Stomach (tissue), 8 donors: ENCODE measurements at regions not wholly inside any gene's neighbourhood (a gene's known extent, or its start where the extent isn't known, plus 50 kb on each side); places are given as distances from the start of the nearest gene placed in this dataset.

Experiments used
- DNase-seq, 2 donors: peaks; one replicate each; pipeline versions ENCODE4 v3.0.0 to v3.0.0-alpha.2; 2013 to 2019
- H3K27ac ChIP-seq, 5 donors: fragments of 200-600 bp in 4 of 5; sonication (generic) in 4 of 5; one replicate each; pipeline ENCODE4 v1.5.1; 2013 to 2019; ENCODE audit warnings: mild to moderate bottlenecking in 1 of 5, moderate library complexity in 1 of 5
- H3K27me3 ChIP-seq, 3 donors: fragments of 200-600 bp; sonication (generic); one replicate each; pipeline ENCODE4 v1.5.1; 2017 to 2019; ENCODE audit warnings: mixed run types in 1 of 3
- H3K36me3 ChIP-seq, 4 donors: fragments of 200-600 bp; sonication (generic); 1 replicate in 3 of 4; 2 replicates in 1 of 4; pipeline ENCODE4 v1.5.1; 2016 to 2019
- H3K4me1 ChIP-seq, 4 donors: fragments of 200-600 bp; sonication (generic); one replicate each; pipeline ENCODE4 v1.5.1; 2016 to 2019
- H3K4me3 ChIP-seq, 4 donors: fragments of 200-600 bp; sonication (generic) in 3 of 4; one replicate each; pipeline ENCODE4 v1.5.1; 2016 to 2019; ENCODE audit warnings: mild to moderate bottlenecking in 1 of 4
- H3K9me3 ChIP-seq, 4 donors: fragments of 200-600 bp; sonication (generic); one replicate each; pipeline ENCODE4 v1.5.1; 2016 to 2019
- CTCF ChIP-seq, 7 experiments: fragments of 450-650 bp in 4 of 7; fragments of 200-600 bp in 3 of 7; sonication (generic) in 3 of 7; IDR thresholded peaks; one replicate each; pipeline ENCODE4 v1.5.1; 2016 to 2019; ENCODE audit warnings: antibody characterized with exemption in 7 of 7, control low read depth in 2 of 7, mild to moderate bottlenecking in 1 of 7
- EP300 ChIP-seq: sonication (generic); formaldehyde crosslinking; IDR thresholded peaks from one replicate; pipeline ENCODE4 v1.6.1; 2017; ENCODE audit warnings: antibody characterized with exemption
- POLR2A ChIP-seq, 4 donors: fragments of 450-650 bp; IDR thresholded peaks; one replicate each; pipeline ENCODE4 v1.6.1; 2016; ENCODE audit warnings: antibody characterized with exemption in 4 of 4, control low read depth in 2 of 4, mild to moderate bottlenecking in 1 of 4, moderate library complexity in 1 of 4
- POLR2AphosphoS5 ChIP-seq, 3 donors: sonication (generic); formaldehyde crosslinking; IDR thresholded peaks; one replicate each; pipeline ENCODE4 v1.6.1; 2016; ENCODE audit warnings: antibody characterized with exemption in 3 of 3
- WGBS, 5 donors: extraction: QIAGEN DNeasy Blood & Tissue Kit in 3 of 5; methylation state at CpG; one replicate each; pipeline versions ENCODE4 v1.1.5 to v1.1.7; 2013 to 2018; 5-methylcytosine and 5-hydroxymethylcytosine counted together
- intact Hi-C: fragments of 100-400 bp; cut with DNase I; formaldehyde crosslinking; loops from one replicate; pipeline ENCODE4 v1.15.1; 2023; ENCODE audit warnings: low total_unique reads
- donor health status: healthy with polysubstance abuse.
- donor health status: Bipolar disorder and iron deficiency.
- donor health status: healthy.

GRCh38 chr3:177350121-177350520 is 152.8 kb upstream of the TBL1XR1 start:
- 24 to 48% (median 36%) methylated on average over 2 of the region's 2 CpGs for WGBS, 5 donors
- no peak overlapping the region for H3K4me3 ChIP-seq
- H3K4me1 ChIP-seq = peaks cover 19 to 78% (median 26%) of the 10 kb centered on the region in 4 donors
- intact Hi-C loops = no loop called here
- no peaks in the 10 kb centered on the region for H3K9me3 ChIP-seq
- H3K36me3 ChIP-seq = no peaks in the 10 kb centered on the region
- H3K27ac ChIP-seq = peak overlapping the region in 3 of 5 donors; percentile 16 to 31 (median 29)
- peak in 1 of 2 donors; percentile 12 for DNase-seq
- no peak for TF ChIP-seq CTCF (IDR thresholded peaks at IDR 0.05)
- TF ChIP-seq EP300 = no peak
- TF ChIP-seq POLR2A (IDR thresholded peaks at IDR 0.05) = no peak
- no peak for TF ChIP-seq POLR2AphosphoS5 (IDR thresholded peaks at IDR 0.05)
- H3K27me3 ChIP-seq = no peaks in the 10 kb centered on the region

DNA sequence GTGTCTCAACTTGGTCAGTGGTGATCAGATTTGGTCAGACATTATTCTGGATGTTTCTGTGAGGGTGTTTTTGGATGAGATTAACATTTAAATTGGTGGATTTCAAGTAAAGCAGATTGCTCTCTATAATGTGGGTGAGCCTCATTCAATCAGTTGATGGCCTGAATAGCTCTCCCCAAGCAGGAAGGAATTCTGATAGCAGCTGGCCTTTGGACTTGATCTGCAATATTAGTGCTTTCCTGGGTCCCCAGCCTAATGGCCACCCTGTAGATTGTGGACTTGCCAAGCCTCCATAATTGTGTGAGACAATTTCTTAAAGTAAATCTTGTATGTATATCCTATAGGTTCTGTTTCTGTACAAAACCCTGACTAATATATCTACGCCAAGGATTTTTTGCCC is 153.9 kb upstream of the TBL1XR1 start:
- H3K4me3 ChIP-seq = no peak overlapping the region
- H3K4me1 ChIP-seq = peaks cover 10 to 75% (median 17%) of the 10 kb centered on the region in 4 donors
- no peaks in the 10 kb centered on the region for H3K36me3 ChIP-seq
- DNase-seq = peak in 1 of 2 donors; percentile 37
- TF ChIP-seq CTCF (IDR thresholded peaks at IDR 0.05) = no peak
- no peak for TF ChIP-seq POLR2AphosphoS5 (IDR thresholded peaks at IDR 0.05)
- TF ChIP-seq EP300 = no peak
- no peak for TF ChIP-seq POLR2A (IDR thresholded peaks at IDR 0.05)
- no peaks in the 10 kb centered on the region for H3K27me3 ChIP-seq
- intact Hi-C loops = no loop called here
- H3K9me3 ChIP-seq = no peaks in the 10 kb centered on the region
- WGBS, 5 donors = 90 to 100% (median 100%) methylated on average over 1 of the region's 1 CpG
- H3K27ac ChIP-seq = peak overlapping the region in 4 of 5 donors; percentile 27 to 35 (median 30)

DNA sequence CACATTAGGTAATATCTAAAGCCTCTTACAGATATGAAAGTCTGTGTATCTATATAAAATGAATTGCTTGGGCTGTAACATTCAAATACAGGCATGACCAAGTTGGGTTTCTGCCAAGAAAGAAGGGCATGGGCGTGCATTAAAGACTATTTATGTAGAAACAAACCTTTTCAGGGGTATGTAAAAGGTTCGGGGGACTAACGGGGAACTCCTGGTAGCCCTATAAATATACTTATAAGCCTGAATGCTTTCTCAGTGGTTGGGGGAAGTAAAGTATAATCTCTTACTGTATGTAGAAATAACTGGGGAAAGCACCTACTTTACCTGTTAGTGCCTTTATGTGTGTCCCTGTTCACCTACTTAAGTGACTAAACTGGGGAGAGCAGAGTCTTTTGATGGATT is 154.5 kb upstream of the TBL1XR1 start:
- H3K27ac ChIP-seq = peak overlapping the region in 3 of 5 donors; percentile 27 to 35 (median 30)
- WGBS, 5 donors = 48 to 63% (median 58%) methylated on average over 3 of the region's 3 CpGs
- intact Hi-C loops = no loop called here

GRCh38 chr3:177352424-177352823 is 155.1 kb upstream of the TBL1XR1 start:
- TF ChIP-seq POLR2AphosphoS5 (IDR thresholded peaks at IDR 0.05) = no peak
- no peak for TF ChIP-seq EP300
- TF ChIP-seq CTCF (IDR thresholded peaks at IDR 0.05) = no peak
- no peak for TF ChIP-seq POLR2A (IDR thresholded peaks at IDR 0.05)
- H3K27ac ChIP-seq = peak overlapping the region in 3 of 5 donors; percentile 27 to 35 (median 30)
- intact Hi-C loops = no loop called here
- no peak overlapping the region for H3K4me3 ChIP-seq
- no peaks in the 10 kb centered on the region for H3K27me3 ChIP-seq
- peaks cover 14 to 75% (median 19%) of the 10 kb centered on the region in 4 donors for H3K4me1 ChIP-seq
- WGBS, 5 donors = 74 to 84% (median 76%) methylated on average over 4 of the region's 4 CpGs
- H3K36me3 ChIP-seq = no peaks in the 10 kb centered on the region
- no peaks in the 10 kb centered on the region for H3K9me3 ChIP-seq
- no peak for DNase-seq

More for the DNA sequence above, 154.5 kb upstream of the TBL1XR1 start:
- Histone ChIP-seq H3K4me1 (peaks cover 11 to 75% (median 15%) of the 10 kb centered on the region in 4 donors), H3K36me3 (no peaks in the 10 kb centered on the region), H3K4me3 (no peak overlapping the region), H3K27me3 (no peaks in the 10 kb centered on the region), H3K9me3 (no peaks in the 10 kb centered on the region)
- peak in 1 of 2 donors; percentile 30 for DNase-seq
- TF ChIP-seq POLR2AphosphoS5 (IDR thresholded peaks at IDR 0.05) = no peak
- TF ChIP-seq POLR2A (IDR thresholded peaks at IDR 0.05) = no peak
- TF ChIP-seq EP300 = no peak
- TF ChIP-seq CTCF (IDR thresholded peaks at IDR 0.05) = no peak
